ENCODE measurements at regions not wholly inside any gene's neighbourhood (a gene's known extent, or its start where the extent isn't known, plus 50 kb on each side); places are given as distances from the start of the nearest gene placed in this dataset.

GRCh38 chr5:26236936-26237335 lies 801.5 kb downstream of the CDH9 start:
- TF ChIP-seq POLR2A (IDR thresholded peaks at IDR 0.05; ENCODE audit: low read depth, low read length) (no peak), POLR2AphosphoS5 (IDR thresholded peaks at IDR 0.05; ENCODE audit: low read depth, low read length) (no peak), TAF1 (IDR thresholded peaks at IDR 0.05; ENCODE audit: low read depth, low read length) (no peak), SPI1 (IDR thresholded peaks at IDR 0.05; ENCODE audit: low read depth, low read length) (no peak)
